HG02798 (cell line): ENCODE measurements at regions not wholly inside any gene's neighbourhood (a gene's known extent, or its start where the extent isn't known, plus 50 kb on each side); places are given as distances from the start of the nearest gene placed in this dataset.
A peak's percentile ranks its signal among the peaks of the same experiment; 100 is the strongest.
"Not testable (repeated sequence)": the region's sequence is repeated elsewhere in the genome, so short reads cannot be mapped to it uniquely, and the experiment has no call there.

Experiments
- ATAC-seq: cut with Tn5 transposase; IDR thresholded peaks from one replicate; pipeline ENCODE4 v1.9.1; 2021; ENCODE audit warnings: mild to moderate bottlenecking; ENCODE audit not compliant: unreplicated experiment, poor library complexity

- ATAC-seq: no peak
Observed at GRCh38 chr21:24011087-24011486, 1596.2 kb downstream of the MRPL39 start.

GRCh38 chr21:24007592-24007991, 1599.7 kb downstream of the MRPL39 start:
- ATAC-seq: no peak

GRCh38 chr21:23986987-23987386, 1620.3 kb downstream of the MRPL39 start:
- ATAC-seq: no peak

DNA sequence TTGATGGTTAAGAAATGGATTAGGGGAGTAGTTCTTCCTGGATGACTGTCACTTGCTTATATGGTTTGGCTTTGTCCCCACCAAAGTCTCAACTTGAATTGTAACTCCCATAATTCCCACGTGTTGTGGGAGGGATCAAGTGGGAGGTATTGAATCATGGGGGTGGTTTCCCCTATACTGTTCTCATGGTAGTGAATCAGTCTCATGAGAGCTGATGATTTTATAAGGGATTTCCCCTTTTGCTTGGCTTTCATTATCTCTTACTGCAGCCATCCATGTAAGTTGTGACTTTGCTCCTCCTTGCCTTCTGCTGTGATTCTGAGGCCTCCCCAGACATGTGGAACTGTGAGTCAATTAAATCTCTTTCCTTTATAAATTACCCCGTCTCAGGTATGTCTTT, 1621.1 kb downstream of the MRPL39 start:
- no peak for ATAC-seq

DNA sequence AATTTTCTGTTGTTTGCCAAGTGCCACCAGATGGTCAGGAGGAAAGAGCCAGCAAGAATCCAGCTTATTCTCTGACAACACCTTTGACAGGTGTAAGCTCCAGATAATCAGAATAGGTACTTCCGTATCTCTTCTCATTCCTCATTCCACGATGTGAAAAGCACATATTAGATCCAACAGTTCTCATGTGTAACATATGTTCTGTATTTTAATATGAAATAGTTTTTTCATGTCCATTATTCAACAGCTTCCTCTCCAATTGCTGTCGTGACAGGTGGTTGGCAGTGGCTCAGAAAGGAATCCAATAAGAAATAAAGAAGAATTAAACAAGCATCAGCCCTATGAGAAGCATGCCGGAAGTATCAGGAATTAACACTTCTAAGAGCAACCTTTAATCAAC, 1624.7 kb downstream of the MRPL39 start:
- ATAC-seq: no peak

DNA sequence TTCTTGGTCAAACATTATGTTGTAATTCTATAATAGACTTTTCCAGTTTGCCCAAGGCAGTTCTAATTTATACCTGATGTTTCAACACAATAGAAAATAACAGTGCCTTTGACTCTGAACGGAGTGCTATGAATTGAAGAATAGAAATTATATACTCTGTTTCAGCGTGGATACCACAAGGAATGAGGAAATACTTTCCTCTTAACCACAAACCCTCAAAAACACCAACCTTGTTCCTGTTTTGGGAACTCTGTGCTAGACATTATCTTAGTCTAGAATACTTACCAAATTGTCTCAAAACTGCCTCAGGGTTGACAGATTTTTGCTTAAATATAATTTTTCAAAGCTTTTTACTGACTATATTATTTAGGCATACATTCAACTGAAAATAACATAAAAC, 1629.3 kb downstream of the MRPL39 start:
- ATAC-seq: no peak

GRCh38 chr21:23968722-23969647, 1638.3 kb downstream of the MRPL39 start:
- ATAC-seq: peak; percentile 93

DNA sequence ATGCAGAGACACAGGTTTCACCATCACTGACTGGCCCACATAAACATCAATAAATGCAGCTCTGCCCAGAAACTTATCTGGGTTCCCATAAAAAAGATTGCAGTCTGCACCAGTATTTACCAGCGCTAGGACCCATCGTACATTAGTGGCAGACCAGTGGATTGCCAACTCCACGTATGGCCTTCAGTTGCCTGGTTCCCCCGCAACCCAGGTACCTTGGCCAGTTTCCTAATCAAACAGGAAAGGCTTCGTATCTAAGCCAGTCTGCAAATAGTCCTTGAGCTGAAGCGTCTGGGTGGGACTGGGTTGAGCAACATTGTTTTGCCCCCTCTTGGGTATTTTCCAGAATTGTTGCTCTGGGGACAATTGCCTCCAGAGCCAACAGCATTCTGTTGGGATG, 1639.3 kb downstream of the MRPL39 start:
- no peak for ATAC-seq

DNA sequence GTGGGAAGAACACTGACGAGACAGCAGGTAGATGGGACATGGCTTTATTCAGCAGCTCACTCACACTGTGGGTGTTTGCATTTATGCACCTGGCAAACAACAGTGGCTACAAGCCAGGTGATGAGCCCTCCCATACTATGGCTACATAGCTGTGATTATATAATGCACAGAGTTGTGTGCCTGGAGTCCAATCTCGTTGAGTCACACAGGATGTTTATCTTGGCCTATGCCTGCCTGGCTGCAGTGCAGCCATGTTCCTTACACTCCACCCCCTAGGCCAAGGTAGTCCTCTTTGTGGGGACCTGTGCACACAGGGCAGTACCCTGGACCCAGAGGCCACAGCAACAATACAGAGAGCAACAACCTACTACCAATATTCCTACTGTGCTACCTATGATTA, 1643.8 kb downstream of the MRPL39 start:
- ATAC-seq: no peak

DNA sequence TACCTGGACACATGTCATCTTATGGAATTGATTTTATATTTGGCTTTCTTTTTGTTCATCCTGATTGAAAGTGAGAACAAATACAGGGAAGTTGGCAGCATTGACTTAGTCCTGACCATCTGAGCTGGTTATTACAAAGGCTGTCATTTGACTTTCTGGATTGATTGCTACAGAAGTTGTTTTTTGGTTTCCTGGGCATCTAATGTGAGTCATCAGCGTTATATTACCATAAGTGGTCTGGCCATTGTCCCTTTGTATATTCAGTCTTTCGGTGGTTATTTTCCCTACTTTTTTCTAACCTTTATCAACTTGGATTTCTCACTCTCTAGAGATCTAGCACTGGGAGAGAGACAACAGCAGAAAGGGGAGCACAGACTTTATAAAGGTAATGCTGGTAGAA, 1646.5 kb downstream of the MRPL39 start:
- ATAC-seq: no peak

DNA sequence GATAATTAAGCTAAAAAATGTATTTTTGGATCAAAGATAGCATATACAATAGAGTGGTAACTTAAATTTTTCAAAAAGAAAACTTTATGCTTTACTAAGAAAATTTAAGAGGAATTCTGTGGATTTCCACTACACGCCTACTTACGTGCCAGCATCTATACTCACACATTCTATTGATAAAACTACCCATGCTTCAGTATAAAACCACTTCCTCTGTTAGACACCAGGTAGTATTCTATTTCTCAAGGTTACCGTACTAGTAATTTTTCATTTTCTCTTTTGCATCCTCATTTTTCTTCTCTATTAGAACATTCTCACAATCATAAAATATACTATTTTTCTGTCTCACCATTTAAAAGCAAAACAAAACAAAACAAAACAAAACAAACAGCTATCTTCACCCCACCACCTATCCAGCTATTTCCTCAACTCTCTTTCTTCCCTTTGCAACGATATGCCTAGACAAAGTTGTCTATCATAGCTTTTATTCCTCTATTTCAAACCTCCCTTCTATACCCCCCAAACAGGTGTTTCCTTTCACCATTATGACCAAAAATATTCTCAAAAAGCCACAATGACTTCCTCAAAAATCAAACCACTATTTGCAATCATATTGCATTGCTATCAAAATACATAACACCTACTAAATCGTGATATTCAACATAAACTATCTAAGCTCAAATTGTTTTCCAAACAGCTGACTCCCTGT, 1652.0 kb downstream of the MRPL39 start:
- no peak for ATAC-seq

DNA sequence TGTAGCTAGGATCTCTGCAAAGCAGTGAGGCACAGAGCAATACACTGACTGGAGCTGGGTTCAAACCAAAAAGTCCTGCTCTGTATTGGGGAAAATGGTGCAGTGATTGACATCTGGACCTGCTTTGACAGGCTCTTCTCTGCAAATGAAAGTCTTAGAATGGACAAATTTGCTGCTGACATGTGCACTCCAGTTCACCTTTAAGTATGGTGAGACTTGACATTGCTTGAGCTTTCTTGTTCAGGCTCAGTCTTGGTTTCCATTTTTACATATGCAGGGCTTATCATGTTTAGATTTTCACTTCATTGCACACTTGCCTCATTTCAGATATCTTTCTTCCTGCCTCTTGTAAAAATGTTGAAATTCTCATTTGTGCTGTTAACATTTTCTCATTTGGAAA, 1655.0 kb downstream of the MRPL39 start:
- ATAC-seq: no peak

DNA sequence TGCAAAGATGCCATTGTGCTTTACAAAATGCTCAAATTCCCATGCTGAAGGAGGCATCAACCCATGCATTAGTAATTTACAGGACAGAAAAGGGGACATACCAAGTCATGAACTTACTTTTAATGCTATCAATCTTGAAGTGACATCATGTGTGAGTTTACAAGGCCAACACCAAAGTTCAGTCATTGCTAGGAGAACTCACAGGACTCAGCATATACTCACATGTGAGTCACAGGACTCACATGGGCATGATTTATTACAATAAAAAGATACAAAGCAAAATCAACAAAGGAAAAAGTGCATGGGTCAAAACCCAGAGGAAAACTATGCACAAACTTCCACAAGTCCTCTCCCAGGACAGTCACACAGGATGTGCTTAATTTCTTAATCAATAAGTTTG, 1656.0 kb downstream of the MRPL39 start:
- ATAC-seq: no peak

GRCh38 chr21:23950344-23950743, 1656.9 kb downstream of the MRPL39 start:
- no peak for ATAC-seq

GRCh38 chr21:23949493-23949892, 1657.8 kb downstream of the MRPL39 start:
- no peak for ATAC-seq

- no peak for ATAC-seq
Observed at GRCh38 chr21:23939369-23940065, 1667.8 kb downstream of the MRPL39 start.

DNA sequence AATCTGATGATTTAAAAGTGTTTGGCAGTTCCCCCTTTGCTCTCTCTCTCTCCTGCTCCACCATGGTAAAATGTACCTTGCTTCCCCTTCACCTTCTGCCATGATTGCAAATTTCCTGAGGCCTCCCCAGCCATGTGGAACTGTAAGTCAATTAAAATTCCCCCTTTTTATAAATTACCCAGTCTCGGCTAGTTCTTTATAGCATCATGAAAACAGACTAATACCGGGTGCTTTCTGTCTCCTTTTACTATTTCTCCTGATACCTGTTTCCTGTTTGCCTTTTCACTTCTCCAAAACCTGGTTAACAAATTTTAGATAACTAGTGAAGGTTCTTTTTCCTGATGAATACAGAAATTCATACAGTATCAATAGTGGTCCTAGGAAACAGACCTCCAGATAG, 1670.3 kb downstream of the MRPL39 start:
- no peak for ATAC-seq

DNA sequence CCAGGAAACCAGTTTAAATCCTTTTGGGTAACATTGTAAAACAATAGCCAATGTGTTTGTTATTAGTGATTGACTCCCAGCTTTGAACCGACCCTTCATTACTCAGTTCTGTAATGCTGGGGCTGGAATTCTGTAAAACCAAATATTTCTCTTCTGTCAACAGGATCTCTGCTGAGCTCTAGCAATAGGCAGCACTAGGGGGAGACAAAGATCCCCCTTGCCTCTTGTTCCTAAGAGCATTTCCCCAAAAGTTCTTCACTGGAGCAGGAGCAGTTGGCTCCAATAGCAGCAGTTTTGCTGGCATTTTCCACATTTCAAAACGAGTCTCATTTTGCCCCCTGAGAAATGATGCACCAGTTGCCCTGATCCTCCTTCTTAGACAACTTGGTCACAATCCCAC, 1671.1 kb downstream of the MRPL39 start:
- no peak for ATAC-seq

GRCh38 chr21:23930565-23930964, 1676.7 kb downstream of the MRPL39 start:
- ATAC-seq: no peak

DNA sequence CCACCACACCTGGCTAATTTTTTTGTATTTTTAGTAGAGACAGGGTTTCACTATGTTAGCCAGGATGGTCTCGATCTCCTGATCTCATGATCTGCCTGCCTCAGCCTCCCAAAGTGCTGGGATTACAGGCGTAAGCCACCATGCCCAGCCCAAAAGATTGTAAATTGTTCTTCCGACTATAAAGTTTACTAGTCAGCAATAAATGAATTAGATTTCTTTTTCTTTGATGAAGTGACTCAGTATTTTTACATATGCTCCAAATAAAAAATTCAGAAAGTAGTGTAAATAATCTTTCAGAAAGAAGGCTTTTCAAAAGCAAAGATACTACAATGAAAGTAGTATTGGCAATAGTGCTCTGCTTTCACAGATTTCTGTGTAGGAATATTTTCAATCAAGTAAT, 1680.9 kb downstream of the MRPL39 start:
- not testable (repeated sequence) for ATAC-seq
